Astrocyte (in vitro differentiated cells and primary cell): ENCODE measurements at regions not wholly inside any gene's neighbourhood (a gene's known extent, or its start where the extent isn't known, plus 50 kb on each side); places are given as distances from the start of the nearest gene placed in this dataset.

Source experiments
- CTCF ChIP-seq: IDR thresholded peaks from 2 replicates; pipeline ENCODE4 v1.5.1; 2011; ENCODE audit warnings: low read depth, mild to moderate bottlenecking, inconsistent platforms, low read length, moderate library complexity; ENCODE audit not compliant: insufficient read depth
- EZH2 ChIP-seq: IDR thresholded peaks from 2 replicates; pipeline ENCODE4 v1.6.1; 2012; ENCODE audit warnings: mild to moderate bottlenecking, low read length, inconsistent platforms; ENCODE audit not compliant: insufficient read depth

DNA sequence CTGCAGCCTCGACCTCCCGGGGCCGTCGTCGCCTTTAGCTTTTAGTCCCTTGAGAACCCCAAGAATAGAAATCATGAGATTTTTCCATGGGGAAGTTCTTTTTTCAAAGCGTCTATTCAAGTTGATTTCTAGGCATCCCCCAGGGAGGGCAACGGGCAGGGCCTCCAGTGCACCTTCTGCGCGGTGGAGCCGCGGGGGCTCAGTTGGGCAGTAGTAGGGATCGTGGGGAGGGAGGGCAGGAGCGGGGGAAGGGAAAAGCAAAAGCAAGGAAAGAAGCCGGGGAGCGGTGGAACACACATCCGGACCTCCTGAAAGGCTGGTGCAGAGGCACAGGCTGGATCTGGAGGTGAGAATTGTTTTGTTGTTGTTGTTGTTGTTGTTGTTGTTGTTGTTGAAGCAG is 103.4 kb downstream of the PPIAL4G start:
- TF ChIP-seq CTCF (no peak), EZH2 (no peak)
